ENCODE measurements at regions not wholly inside any gene's neighbourhood (a gene's known extent, or its start where the extent isn't known, plus 50 kb on each side); places are given as distances from the start of the nearest gene placed in this dataset.

GRCh38 chr22:47690586-47690985 is 928.1 kb downstream of the TBC1D22A start:
- H3K4me1 ChIP-seq (ENCODE audit: control insufficient read depth, insufficient read depth, low read length), result no peaks in the 10 kb centered on the region
- H2BK15ac ChIP-seq (ENCODE audit: low read depth, low read length), result no peak overlapping the region
- POLR2A ChIA-PET (ENCODE audit: unreplicated experiment), result no interaction called here
- H2AK5ac ChIP-seq (ENCODE audit: low read depth, low read length), result no peak overlapping the region
- H3K18ac ChIP-seq (ENCODE audit: low read depth, low read length), result no peak overlapping the region
- no peaks in the 10 kb centered on the region for H4K20me1 ChIP-seq (ENCODE audit: insufficient read depth, low read length)
- H3K79me1 ChIP-seq (ENCODE audit: low read depth in 1 of 2, low read length in 2 of 2), result no peaks in the 10 kb centered on the region
- H4K5ac ChIP-seq (ENCODE audit: low read depth, low read length), result no peak overlapping the region
- H3K4me2 ChIP-seq (ENCODE audit: low read depth, low read length), result no peak overlapping the region
- no peak overlapping the region for H4K8ac ChIP-seq (ENCODE audit: low read depth in 2 of 2, low read length in 2 of 2)
- no peak overlapping the region for H2BK5ac ChIP-seq (ENCODE audit: low read depth, low read length, poor library complexity, severe bottlenecking)
- CTCF ChIA-PET, result no interaction called here
- no peaks in the 10 kb centered on the region for H3K27me3 ChIP-seq (ENCODE audit: control insufficient read depth, insufficient read depth, low read length)
- no peak overlapping the region for H4K91ac ChIP-seq (ENCODE audit: insufficient read depth, low read depth, low read length)
- no TSS peak for BruUV-seq (replicated peaks)
- no peaks in the 10 kb centered on the region for H3K36me3 ChIP-seq (ENCODE audit: control insufficient read depth, insufficient read depth, low read length)
- H2BK120ac ChIP-seq (ENCODE audit: low read depth, low read length), result no peak overlapping the region
- no peak for TF ChIP-seq CEBPB (IDR thresholded peaks at IDR 0.05; ENCODE audit: low read depth, low read length)
- H2AK9ac ChIP-seq (replicated peaks; ENCODE audit: low read depth, low read length, poor library complexity), result no peak overlapping the region
- intact Hi-C loops (cut with micrococcal nuclease), result no loop called here
- no peak overlapping the region for H3K4ac ChIP-seq (ENCODE audit: low read depth, low read length)
- dilution Hi-C loops (cut with HindIII; ENCODE audit: low sequenced_read_pairs, unreplicated experiment), result no loop called here
- DNase-seq (no peak), ATAC-seq (ENCODE audit: low read depth) (no peak)
- H3K4me3 ChIP-seq (ENCODE audit: insufficient read depth, low read depth, low read length), result no peak overlapping the region
- no peak overlapping the region for H3K56ac ChIP-seq (ENCODE audit: extremely low read depth, insufficient read depth, low read length)
- no peak overlapping the region for H3K23ac ChIP-seq (ENCODE audit: low read depth, low read length)
- H2BK20ac ChIP-seq (ENCODE audit: low read depth, low read length), result no peak overlapping the region
- in situ Hi-C loops (cut with MboI; ENCODE audit: low sequenced_read_pairs), result no loop called here
- WGBS, 2 experiments (ENCODE audit: extremely low coverage in 2 of 2, insufficient read length in 1 of 2), result 44% methylated on average over 2 of the region's 4 CpGs; no CpG with 5 or more reads in 1 of the 2 experiments
- no peak overlapping the region for H3K9ac ChIP-seq (ENCODE audit: low read depth, low read length)
- H3K9me1 ChIP-seq (ENCODE audit: insufficient read depth, low read length), result no peaks in the 10 kb centered on the region
- H2AFZ ChIP-seq (replicated peaks; ENCODE audit: low read length, poor library complexity), result no peak overlapping the region
- H3K9me3 ChIP-seq (ENCODE audit: control insufficient read depth, insufficient read depth, low read length), result peaks cover 48% of the 10 kb centered on the region
- H3K27ac ChIP-seq (ENCODE audit: insufficient read depth, low read length), result no peak overlapping the region
- H3K14ac ChIP-seq (replicated peaks; ENCODE audit: low read depth, low read length), result no peak overlapping the region

All from IMR-90 (cell line).